Fibroblast of pulmonary artery (primary cell): ENCODE measurements at regions not wholly inside any gene's neighbourhood (a gene's known extent, or its start where the extent isn't known, plus 50 kb on each side); places are given as distances from the start of the nearest gene placed in this dataset.
A peak's percentile ranks its signal among the peaks of the same experiment; 100 is the strongest.

Source experiments
- DNase-seq: peaks from one replicate; pipeline ENCODE4 v3.0.0-alpha.2; 2010; ENCODE audit warnings: low read depth
- H3K4me3 ChIP-seq: replicated peaks from 2 replicates; pipeline ENCODE4 v1.5.1; 2011; ENCODE audit warnings: low read depth, mild to moderate bottlenecking, control low read depth, low read length, moderate library complexity
- CTCF ChIP-seq: IDR thresholded peaks from 2 replicates; pipeline ENCODE4 v1.5.1; 2011; ENCODE audit warnings: mild to moderate bottlenecking, control low read depth, low read length, inconsistent platforms; ENCODE audit errors: missing control alignments

GRCh38 chr7:145978769-145979168, 137.8 kb upstream of the CNTNAP2 start:
- no peak for DNase-seq
- TF ChIP-seq CTCF = no peak
- H3K4me3 ChIP-seq = no peak overlapping the region

- DNase-seq = no peak
- TF ChIP-seq CTCF = no peak
- H3K4me3 ChIP-seq = no peak overlapping the region
Measured at GRCh38 chr7:145959981-145960380, 156.6 kb upstream of the CNTNAP2 start.

GRCh38 chr7:145957160-145957890, 159.3 kb upstream of the CNTNAP2 start:
- peak; percentile 2 for DNase-seq

GRCh38 chr7:145951566-145951965, 165.0 kb upstream of the CNTNAP2 start:
- no peak overlapping the region for H3K4me3 ChIP-seq
- TF ChIP-seq CTCF = no peak
- no peak for DNase-seq

More at GRCh38 chr7:145957160-145957890, 159.3 kb upstream of the CNTNAP2 start:
- H3K4me3 ChIP-seq = no peak overlapping the region
- TF ChIP-seq CTCF = no peak

- H3K4me3 ChIP-seq = no peak overlapping the region
- no peak for DNase-seq
- no peak for TF ChIP-seq CTCF
Measured at GRCh38 chr7:145928937-145929336, 187.7 kb upstream of the CNTNAP2 start.

- no peak overlapping the region for H3K4me3 ChIP-seq
- TF ChIP-seq CTCF = no peak
- DNase-seq = no peak
Measured at GRCh38 chr7:145919712-145920111, 196.9 kb upstream of the CNTNAP2 start.

GRCh38 chr7:145916776-145917175, 199.8 kb upstream of the CNTNAP2 start:
- H3K4me3 ChIP-seq = no peak overlapping the region
- no peak for DNase-seq
- no peak for TF ChIP-seq CTCF
